ENCODE measurements at regions not wholly inside any gene's neighbourhood (a gene's known extent, or its start where the extent isn't known, plus 50 kb on each side); places are given as distances from the start of the nearest gene placed in this dataset.
"Not testable (repeated sequence)": the region's sequence is repeated elsewhere in the genome, so short reads cannot be mapped to it uniquely, and the experiment has no call there.

- FAIRE-seq (peak; percentile 53), DNase-seq (ENCODE audit: insufficient read length, low spot score) (no peak)
These were observed 202.7 kb downstream of the RHOU start for GRCh38 chr1:228937851-228938536.

DNA sequence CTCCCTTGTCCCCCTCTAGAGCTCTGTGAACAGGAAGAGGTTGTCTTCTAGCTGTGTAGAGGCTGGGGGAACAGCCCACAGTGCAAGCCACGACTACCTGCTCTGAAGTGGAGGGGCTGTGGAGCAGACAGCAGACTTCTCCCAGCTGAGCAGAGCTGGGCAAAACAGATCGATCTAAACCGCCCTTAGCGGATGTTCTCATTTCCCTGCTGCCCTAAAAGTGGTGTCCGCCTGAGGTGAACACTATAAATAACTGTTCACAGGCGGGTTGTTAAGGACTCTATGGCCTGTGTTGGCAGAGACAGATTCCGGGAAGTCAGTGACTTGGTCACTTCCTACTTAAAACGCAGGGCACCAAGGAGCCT lies 203.2 kb downstream of the RHOU start:
- DNase-seq (ENCODE audit: insufficient read length, low spot score) (no peak), FAIRE-seq (no peak)

DNA sequence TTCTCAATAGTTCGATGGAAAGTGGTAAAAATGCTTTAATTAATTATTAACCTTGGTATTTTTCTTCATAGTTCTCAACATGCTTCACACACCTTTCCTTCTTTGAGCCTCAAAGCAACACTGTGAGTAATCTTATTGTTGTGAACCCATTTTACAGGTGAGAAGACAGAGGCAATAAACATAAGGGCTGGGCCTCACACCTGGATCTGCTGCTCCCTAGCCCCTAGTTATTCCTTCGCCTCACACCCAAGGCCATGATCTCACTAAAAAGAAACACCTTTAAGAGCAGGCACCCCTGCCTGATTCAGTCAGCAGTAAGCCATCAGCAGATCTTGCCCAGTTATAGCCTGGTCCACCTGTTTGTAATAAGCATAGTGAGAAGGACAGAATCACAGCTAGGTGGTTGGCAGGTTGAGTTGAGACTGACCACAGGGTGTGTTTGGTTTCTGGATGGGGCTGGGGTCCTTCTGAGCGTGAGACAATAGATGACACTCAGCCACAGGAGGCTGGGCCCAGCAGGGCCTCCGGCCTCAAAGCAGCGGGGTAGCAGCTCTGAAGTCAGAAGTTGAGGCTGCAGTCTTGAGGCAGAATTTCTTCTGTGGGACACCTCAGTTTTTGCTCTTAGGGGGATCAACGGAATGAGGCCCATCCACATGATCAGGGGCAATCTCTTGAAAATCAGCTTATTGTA lies 203.9 kb downstream of the RHOU start:
- FAIRE-seq = peak; percentile 21

DNA sequence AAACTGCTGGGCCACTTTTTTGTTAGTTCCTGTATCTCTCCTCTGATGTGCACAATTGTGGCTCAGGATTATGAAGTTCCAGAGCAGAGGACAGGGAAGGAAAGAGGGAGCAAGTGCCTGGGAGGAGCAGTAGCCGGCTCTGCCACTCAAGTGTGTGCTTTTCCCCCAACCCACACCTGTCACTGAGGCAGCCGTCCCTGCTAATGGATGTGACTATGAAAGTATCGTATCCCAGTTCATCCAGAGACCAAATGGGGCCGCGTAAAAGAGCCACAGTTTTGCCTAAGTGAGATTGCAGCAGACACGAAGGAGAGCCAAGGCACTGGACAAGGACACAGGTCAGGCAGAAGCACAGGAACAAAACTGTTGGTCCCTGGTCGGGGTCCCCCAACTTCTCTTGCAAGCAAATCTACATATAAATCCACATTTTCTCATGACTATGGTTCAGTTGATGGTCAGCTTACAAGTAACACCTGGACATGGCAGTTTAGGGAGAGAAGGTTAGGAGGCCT lies 204.7 kb downstream of the RHOU start:
- no peak for DNase-seq (ENCODE audit: insufficient read length, low spot score)
- FAIRE-seq = no peak

More for the DNA sequence above, 203.9 kb downstream of the RHOU start:
- no peak for DNase-seq (ENCODE audit: insufficient read length, low spot score)

DNA sequence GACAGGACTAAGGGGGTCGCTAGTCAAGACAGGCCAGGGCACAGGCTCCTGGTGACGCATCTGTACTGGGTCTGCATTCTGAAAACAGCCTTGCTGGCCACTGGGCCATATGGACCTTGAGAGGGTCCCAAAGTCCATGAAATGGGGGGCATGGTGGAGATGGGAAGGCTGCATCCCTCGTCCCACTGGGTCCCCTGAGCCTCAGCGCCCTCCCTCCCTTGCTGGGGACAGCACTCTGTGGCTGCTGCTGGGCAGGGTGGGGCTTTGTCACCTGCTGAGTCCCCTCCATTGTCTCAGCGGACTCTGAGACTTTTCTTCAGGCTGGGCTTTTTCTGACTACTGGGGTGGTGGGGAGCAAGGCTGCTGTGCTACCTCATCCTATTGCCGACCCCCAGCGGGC lies 205.2 kb downstream of the RHOU start:
- FAIRE-seq (no peak), DNase-seq (ENCODE audit: insufficient read length, low spot score) (no peak)

DNA sequence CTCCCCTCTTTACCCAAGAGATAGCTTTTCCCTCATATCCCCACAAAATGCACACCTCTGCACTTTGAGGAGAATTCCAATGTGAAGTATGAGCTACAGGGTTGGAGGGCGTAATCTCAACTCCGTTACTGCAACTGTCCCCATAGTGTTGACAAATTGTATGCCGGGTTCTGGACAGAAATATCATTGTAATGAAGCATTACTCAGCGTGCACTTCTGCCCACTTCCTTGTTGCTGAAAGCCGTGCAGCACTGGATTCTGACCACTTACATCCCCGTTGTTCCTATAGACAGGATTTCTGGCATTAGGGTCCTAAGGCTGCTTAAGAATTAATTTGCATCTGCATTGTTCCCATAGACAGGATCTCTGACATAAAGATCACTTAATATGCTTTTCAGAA lies 205.6 kb downstream of the RHOU start:
- DNase-seq (ENCODE audit: insufficient read length, low spot score) = no peak
- no peak for FAIRE-seq

DNA sequence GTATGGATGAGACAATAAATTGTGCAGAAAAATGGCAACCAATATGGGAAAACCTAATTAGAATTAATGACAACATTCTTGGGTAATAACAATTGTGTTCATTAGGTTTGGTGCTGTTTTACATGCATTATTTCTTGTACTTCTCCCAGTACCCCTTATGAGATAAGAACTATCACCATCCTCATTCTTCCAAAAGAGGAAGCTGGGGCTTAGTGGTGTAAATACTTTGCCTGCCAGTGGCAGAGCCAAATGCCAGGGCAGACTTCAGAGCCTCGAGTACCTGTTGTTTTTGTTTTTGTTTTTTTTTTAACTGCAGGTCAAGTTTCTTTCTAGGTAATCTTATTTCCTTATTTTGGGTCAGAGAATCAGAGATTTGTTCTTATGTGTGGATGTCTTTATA lies 206.4 kb downstream of the RHOU start:
- FAIRE-seq (no peak), DNase-seq (ENCODE audit: insufficient read length, low spot score) (no peak)

- no peak for FAIRE-seq
These were observed 208.2 kb downstream of the RHOU start for GRCh38 chr1:228943436-228943835.

DNA sequence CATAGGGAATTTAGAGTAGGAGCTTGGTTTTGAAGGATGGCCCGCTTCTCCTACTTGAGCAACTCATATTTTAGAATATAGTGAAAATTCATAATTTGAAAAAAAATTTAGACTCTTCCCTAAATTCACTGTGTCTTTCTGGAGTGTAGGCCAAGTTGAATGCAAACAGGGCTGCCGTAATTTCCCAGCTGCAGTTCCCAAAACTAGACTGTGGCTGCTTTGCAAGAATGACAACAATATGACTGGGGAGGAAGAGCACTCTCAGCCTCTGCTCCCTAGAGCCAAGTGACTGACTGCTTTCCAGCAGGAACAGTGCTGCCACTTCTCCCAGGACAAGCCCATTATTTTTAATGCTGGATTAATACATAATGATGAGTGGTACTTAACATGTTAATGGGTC lies 209.0 kb downstream of the RHOU start:
- no peak for FAIRE-seq
- no peak for DNase-seq (ENCODE audit: insufficient read length, low spot score)

More at GRCh38 chr1:228943436-228943835, 208.2 kb downstream of the RHOU start:
- no peak for DNase-seq (ENCODE audit: insufficient read length, low spot score)

DNA sequence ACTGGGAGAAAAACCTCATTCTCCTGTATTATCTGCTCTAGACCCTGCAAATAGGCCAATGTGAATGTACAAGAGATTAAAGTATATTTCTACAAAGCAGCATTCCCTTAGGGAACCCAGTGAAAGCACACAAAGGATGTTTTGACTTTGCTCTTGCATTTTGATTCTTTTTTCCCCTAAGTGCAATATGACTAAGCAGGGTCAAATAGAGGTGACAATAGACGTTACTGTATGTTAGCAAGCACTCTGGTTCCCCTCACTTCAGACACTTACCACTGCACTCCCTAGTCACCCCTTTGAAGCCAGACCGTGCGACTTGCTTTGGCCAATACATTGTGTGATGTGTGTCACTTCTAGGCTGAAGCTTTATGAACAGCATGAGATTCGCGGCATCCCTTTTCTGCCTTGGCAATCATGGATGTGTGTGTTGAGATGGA lies 209.7 kb downstream of the RHOU start:
- DNase-seq (ENCODE audit: insufficient read length, low spot score) (no peak), FAIRE-seq (no peak)

GRCh38 chr1:228945885-228946284 lies 210.6 kb downstream of the RHOU start:
- DNase-seq (ENCODE audit: insufficient read length, low spot score) = no peak
- FAIRE-seq = no peak

GRCh38 chr1:228949617-228950016 lies 214.3 kb downstream of the RHOU start:
- FAIRE-seq; DNase-seq (ENCODE audit: insufficient read length, low spot score): not testable (repeated sequence)

- DNase-seq (ENCODE audit: insufficient read length, low spot score) (no peak), FAIRE-seq (no peak)
These were observed 217.9 kb downstream of the RHOU start for GRCh38 chr1:228953207-228953606.

- not testable (repeated sequence) for DNase-seq (ENCODE audit: insufficient read length, low spot score)
These were observed 218.5 kb downstream of the RHOU start for GRCh38 chr1:228953808-228954207.

GRCh38 chr1:228955691-228956090 lies 220.4 kb downstream of the RHOU start:
- FAIRE-seq (no peak), DNase-seq (ENCODE audit: insufficient read length, low spot score) (no peak)

More at GRCh38 chr1:228953808-228954207, 218.5 kb downstream of the RHOU start:
- FAIRE-seq = not testable (repeated sequence)

GRCh38 chr1:228956864-228957263 lies 221.6 kb downstream of the RHOU start:
- DNase-seq (ENCODE audit: insufficient read length, low spot score) (no peak), FAIRE-seq (no peak)

GRCh38 chr1:228957535-228957934 lies 222.3 kb downstream of the RHOU start:
- FAIRE-seq = no peak
- no peak for DNase-seq (ENCODE audit: insufficient read length, low spot score)

GRCh38 chr1:228958121-228958520 lies 222.8 kb downstream of the RHOU start:
- DNase-seq (ENCODE audit: insufficient read length, low spot score) (no peak), FAIRE-seq (no peak)

GRCh38 chr1:228958741-228959140 lies 223.5 kb downstream of the RHOU start:
- DNase-seq (ENCODE audit: insufficient read length, low spot score) = no peak
- no peak for FAIRE-seq

DNA sequence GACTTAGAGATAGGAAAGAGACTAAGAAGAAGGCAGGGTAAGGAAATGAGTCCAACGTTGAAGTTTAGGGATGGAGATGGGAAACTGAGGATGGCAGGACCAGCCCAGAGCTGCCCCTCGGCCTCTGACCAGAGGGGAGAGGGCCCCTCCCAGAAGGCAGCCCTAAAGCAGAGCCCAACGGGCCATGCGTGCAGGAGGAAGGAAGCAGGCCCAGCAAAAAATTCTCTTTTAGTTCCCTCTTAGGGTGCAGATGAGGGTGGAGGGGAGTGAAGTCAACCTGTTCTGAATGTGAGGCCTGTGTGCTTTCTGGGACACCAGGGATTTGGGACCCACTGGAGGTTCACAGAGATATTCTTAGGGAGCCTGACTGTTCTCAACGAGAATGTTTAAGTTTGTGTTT lies 225.4 kb downstream of the RHOU start:
- no peak for DNase-seq (ENCODE audit: insufficient read length, low spot score)
- FAIRE-seq = no peak

GRCh38 chr1:228961511-228961910 lies 226.2 kb downstream of the RHOU start:
- FAIRE-seq = no peak
- DNase-seq (ENCODE audit: insufficient read length, low spot score) = no peak

GRCh38 chr1:228963795-228964177 lies 228.5 kb downstream of the RHOU start:
- no peak for DNase-seq (ENCODE audit: insufficient read length, low spot score)
- no peak for FAIRE-seq

Data from GM19239 (cell line).